OCI-LY7 (cell line): ENCODE measurements at regions not wholly inside any gene's neighbourhood (a gene's known extent, or its start where the extent isn't known, plus 50 kb on each side); places are given as distances from the start of the nearest gene placed in this dataset.

ENCODE experiments used
- CTCF ChIP-seq: fragments of 200-600 bp; sonication (generic); conservative IDR thresholded peaks from 2 replicates; pipeline ENCODE4 v1.5.1; 2014; ENCODE audit warnings: mild to moderate bottlenecking, antibody characterized with exemption, low read length, moderate library complexity, mixed read lengths
- EZH2phosphoT487 ChIP-seq: fragments of 200-600 bp; sonication (generic); IDR thresholded peaks from 2 replicates; pipeline ENCODE4 v1.6.1; 2018; ENCODE audit warnings: low read depth, borderline replicate concordance, mild to moderate bottlenecking, mixed run types, antibody characterized with exemption, low read length, moderate library complexity, mixed read lengths

GRCh38 chr14:25620515-25620914 is 570.6 kb upstream of the STXBP6 start:
- TF ChIP-seq CTCF (no peak), EZH2phosphoT487 (no peak)
